Gastroesophageal sphincter (tissue), 4 donors: ENCODE measurements at regions not wholly inside any gene's neighbourhood (a gene's known extent, or its start where the extent isn't known, plus 50 kb on each side); places are given as distances from the start of the nearest gene placed in this dataset.

ENCODE experiments used
- ATAC-seq: fragments of 150-250 bp; one replicate; pipeline ENCODE4 v1.9.1; 2016; ENCODE audit warnings: mild to moderate bottlenecking, moderate library complexity
- H3K27ac ChIP-seq, 4 donors: fragments of 200-600 bp; sonication (generic) in 3 of 4; 1 replicate in 3 of 4; 2 replicates in 1 of 4; pipeline ENCODE4 v1.5.1; 2016 to 2019
- H3K27me3 ChIP-seq: fragments of 200-600 bp; sonication (generic); one replicate; pipeline ENCODE4 v1.5.1; 2019
- H3K36me3 ChIP-seq, 2 donors: fragments of 200-600 bp; sonication (generic); one replicate each; pipeline ENCODE4 v1.5.1; 2019; ENCODE audit warnings: control low read depth in 1 of 2
- H3K4me1 ChIP-seq, 3 donors: fragments of 200-600 bp; sonication (generic); 1 replicate in 2 of 3; 2 replicates in 1 of 3; pipeline ENCODE4 v1.5.1; 2016 to 2019; ENCODE audit warnings: control low read depth in 2 of 3
- H3K4me3 ChIP-seq, 2 donors: fragments of 200-600 bp; sonication (generic); one replicate each; pipeline ENCODE4 v1.5.1; 2019; ENCODE audit warnings: mild to moderate bottlenecking in 1 of 2, moderate library complexity in 1 of 2
- H3K9me3 ChIP-seq, 3 donors: fragments of 200-600 bp; sonication (generic); one replicate each; pipeline ENCODE4 v1.5.1; 2017 to 2019; ENCODE audit warnings: control low read depth in 2 of 3
- CTCF ChIP-seq, 4 experiments: fragments of 200-600 bp in 2 of 4; fragments of 450-650 bp in 2 of 4; sonication (generic) in 1 of 4; IDR thresholded peaks; one replicate each; pipeline ENCODE4 v1.5.1; 2017 to 2019; ENCODE audit warnings: antibody characterized with exemption in 4 of 4, mild to moderate bottlenecking in 2 of 4, moderate library complexity in 2 of 4
- EP300 ChIP-seq: sonication (generic); formaldehyde crosslinking; IDR thresholded peaks from one replicate; pipeline ENCODE4 v1.6.1; 2017; ENCODE audit warnings: antibody characterized with exemption, mild to moderate bottlenecking
- POLR2A ChIP-seq, 2 donors: fragments of 450-650 bp; IDR thresholded peaks; one replicate each; pipeline ENCODE4 v1.6.1; 2017; ENCODE audit warnings: antibody characterized with exemption in 2 of 2, mild to moderate bottlenecking in 2 of 2, moderate library complexity in 1 of 2
- POLR2AphosphoS5 ChIP-seq: sonication (generic); formaldehyde crosslinking; IDR thresholded peaks from one replicate; pipeline ENCODE4 v1.6.1; 2017; ENCODE audit warnings: antibody characterized with exemption
- WGBS, 2 donors: methylation state at CpG; one replicate each; pipeline ENCODE4 v1.1.5; 2018; ENCODE audit warnings: low coverage in 1 of 2; 5-methylcytosine and 5-hydroxymethylcytosine counted together

DNA sequence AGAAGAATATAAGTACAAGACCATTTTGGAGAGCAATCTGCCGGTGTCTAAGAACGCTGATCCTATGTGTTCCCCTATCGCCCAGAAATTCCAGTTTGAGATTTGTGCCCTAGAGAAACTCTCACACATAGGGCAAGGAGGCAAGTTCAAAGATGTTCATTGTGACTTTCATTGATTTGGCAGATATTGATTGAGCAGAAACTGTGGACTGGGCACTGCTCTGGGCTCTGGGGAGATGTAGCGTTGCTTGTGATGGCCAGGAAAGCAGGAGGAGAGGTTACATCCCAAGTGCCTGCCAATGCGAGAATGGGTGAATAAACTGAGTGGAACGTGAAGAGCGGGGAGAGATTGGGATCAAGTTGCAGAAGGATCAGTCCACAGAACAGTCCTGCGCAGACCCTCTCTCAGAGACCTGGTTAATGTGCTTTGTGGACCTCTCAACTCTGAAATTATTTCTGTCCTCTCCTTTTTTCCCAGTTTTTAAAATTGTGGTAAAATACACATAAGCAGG is 123.9 kb upstream of the PEG3 start:
- Histone ChIP-seq H3K27me3 (peaks cover 33% of the 10 kb centered on the region), H3K9me3 (no peaks in the 10 kb centered on the region), H3K4me1 (peaks cover 0 to 2% (median 0%) of the 10 kb centered on the region in 3 donors), H3K27ac (no peak overlapping the region), H3K4me3 (no peak overlapping the region), H3K36me3 (no peaks in the 10 kb centered on the region)
- TF ChIP-seq POLR2AphosphoS5 (no peak), CTCF (IDR thresholded peaks at IDR 0.05) (no peak), POLR2A (IDR thresholded peaks at IDR 0.05) (no peak), EP300 (no peak)
- WGBS, 2 donors: 82 to 88% methylated on average over 3 to 8 of the region's 8 CpGs
- ATAC-seq: no peak

DNA sequence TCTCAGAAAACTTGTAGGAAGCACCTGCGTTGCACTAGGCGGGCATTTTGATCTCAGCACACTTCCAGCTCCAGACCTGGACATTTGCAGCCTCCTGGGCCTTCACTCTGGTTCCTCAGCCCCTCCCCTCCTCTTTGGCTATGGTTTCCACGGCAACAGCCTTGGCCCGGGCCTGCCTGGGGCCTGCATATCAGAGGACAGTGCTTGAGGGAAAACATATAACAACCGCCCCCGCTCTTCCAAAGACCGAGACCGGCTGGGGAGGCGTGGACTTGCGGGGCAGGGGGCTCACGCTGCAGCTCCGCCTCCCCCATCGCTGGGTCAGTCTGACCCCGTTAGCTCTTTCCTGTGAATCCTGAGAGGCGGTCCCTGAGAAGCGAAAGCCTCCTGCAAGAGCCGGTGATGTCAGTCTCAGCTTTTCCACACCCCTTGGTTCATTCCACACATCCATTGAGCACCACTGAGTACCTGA is 125.7 kb upstream of the PEG3 start:
- no peak for ATAC-seq
- Histone ChIP-seq H3K27ac (no peak overlapping the region), H3K36me3 (no peaks in the 10 kb centered on the region), H3K4me3 (no peak overlapping the region), H3K27me3 (peaks cover 25% of the 10 kb centered on the region), H3K9me3 (no peaks in the 10 kb centered on the region), H3K4me1 (peaks cover 0 to 10% (median 0%) of the 10 kb centered on the region in 3 donors)
- TF ChIP-seq CTCF (IDR thresholded peaks at IDR 0.05): no peak
- no peak for TF ChIP-seq POLR2AphosphoS5
- TF ChIP-seq POLR2A (IDR thresholded peaks at IDR 0.05): no peak
- no peak for TF ChIP-seq EP300
- WGBS, 2 donors: 6% methylated on average over 8 of the region's 17 CpGs; no CpG with 5 or more reads in 1 of the 2 donors

DNA sequence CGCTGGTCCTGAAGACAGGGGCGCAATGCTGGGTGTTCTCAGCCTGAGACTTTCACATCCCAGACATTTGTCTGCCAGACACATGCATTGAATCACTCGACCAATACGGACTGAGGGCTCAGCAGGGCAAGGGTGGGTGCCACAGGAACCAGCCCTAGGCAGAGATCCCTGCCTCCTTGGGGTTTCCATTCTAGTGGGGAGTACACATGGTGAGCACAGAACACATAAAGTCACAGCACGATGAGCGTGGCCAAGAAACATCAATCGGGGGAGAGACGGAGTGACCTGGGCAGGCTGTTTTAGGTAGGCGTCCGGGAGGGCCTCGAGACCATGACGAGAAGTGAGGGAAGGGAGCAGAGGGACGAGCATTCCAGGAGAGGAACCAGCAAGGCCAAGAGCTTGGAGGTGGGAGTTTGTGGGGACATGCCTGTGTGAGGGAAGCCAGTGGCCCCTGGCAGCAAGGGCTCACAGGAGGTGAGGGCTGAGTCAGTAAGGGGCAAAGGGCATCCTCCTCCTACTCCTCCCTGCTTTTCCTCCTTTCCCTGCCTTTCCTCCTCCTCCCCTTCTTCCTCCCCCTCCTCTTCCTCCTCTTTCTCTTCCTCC is 126.3 kb upstream of the PEG3 start:
- H3K27me3 ChIP-seq: peaks cover 25% of the 10 kb centered on the region
- WGBS, 2 donors: 73 to 86% methylated on average over 2 to 8 of the region's 13 CpGs
- TF ChIP-seq EP300 (no peak), POLR2AphosphoS5 (no peak), CTCF (IDR thresholded peaks at IDR 0.05) (no peak), POLR2A (IDR thresholded peaks at IDR 0.05) (no peak)
- H3K4me1 ChIP-seq: peaks cover 0 to 10% (median 0%) of the 10 kb centered on the region in 3 donors
- no peak for ATAC-seq
- H3K9me3 ChIP-seq: no peaks in the 10 kb centered on the region
- H3K36me3 ChIP-seq: no peaks in the 10 kb centered on the region
- no peak overlapping the region for H3K27ac ChIP-seq
- no peak overlapping the region for H3K4me3 ChIP-seq

DNA sequence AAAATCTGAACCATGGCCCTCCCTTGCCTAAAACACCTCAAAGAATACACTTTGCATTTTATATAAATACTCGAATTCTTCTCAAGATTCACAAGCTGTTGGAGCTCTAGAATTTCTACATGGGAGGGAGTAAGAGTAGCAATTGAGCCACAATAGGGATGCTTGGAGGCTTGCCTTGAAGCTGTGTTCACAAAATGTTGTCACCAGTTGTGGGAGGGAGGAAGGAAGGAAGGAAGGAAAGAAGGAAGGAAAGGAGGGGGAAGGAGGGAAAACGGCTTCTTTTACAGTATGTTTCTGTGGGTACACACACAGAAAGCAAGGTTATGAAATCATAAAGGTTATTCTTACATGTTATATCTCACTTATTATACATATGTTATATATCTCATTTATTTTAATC is 128.6 kb upstream of the PEG3 start:
- 17 to 18% methylated on average over 2 of the region's 2 CpGs for WGBS, 2 donors
- Histone ChIP-seq H3K36me3 (no peaks in the 10 kb centered on the region), H3K4me1 (peaks cover 0 to 10% (median 0%) of the 10 kb centered on the region in 3 donors), H3K9me3 (no peaks in the 10 kb centered on the region), H3K27me3 (peaks cover 27% of the 10 kb centered on the region), H3K4me3 (no peak overlapping the region), H3K27ac (no peak overlapping the region)
- TF ChIP-seq CTCF (IDR thresholded peaks at IDR 0.05) (no peak), POLR2A (IDR thresholded peaks at IDR 0.05) (no peak), EP300 (no peak), POLR2AphosphoS5 (no peak)
- no peak for ATAC-seq

DNA sequence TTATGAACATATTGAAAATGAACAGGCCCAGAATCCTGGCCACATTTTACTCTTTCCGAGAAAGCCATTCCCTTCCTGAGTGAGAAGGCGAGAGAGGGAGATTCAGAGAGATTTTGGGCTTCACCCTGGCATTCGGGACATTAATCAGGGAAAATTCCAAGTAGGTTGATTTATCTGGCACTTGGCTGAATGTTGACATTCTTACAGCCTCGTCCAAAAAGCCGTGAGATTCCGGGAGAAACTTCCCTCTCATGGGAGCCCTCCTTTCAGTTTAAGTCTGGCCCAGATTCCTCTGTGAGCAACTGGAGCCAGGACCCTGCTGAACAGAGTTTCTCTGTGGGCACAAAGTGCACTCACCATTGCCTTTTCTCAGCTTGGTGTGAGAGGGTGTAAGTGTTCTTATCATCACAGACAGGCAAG is 129.2 kb upstream of the PEG3 start:
- ATAC-seq: no peak
- 0 to 7% methylated on average over 1 to 6 of the region's 6 CpGs for WGBS, 2 donors
- Histone ChIP-seq H3K4me1 (peaks cover 0 to 10% (median 0%) of the 10 kb centered on the region in 3 donors), H3K27me3 (peaks cover 32% of the 10 kb centered on the region), H3K9me3 (no peaks in the 10 kb centered on the region), H3K4me3 (no peak overlapping the region), H3K36me3 (no peaks in the 10 kb centered on the region), H3K27ac (peak overlapping the region in 2 of 4 donors; percentile 17 to 37)
- peak; percentile 76 for TF ChIP-seq POLR2AphosphoS5
- no peak for TF ChIP-seq EP300
